Bronchial epithelial cell (primary cell): ENCODE measurements at regions not wholly inside any gene's neighbourhood (a gene's known extent, or its start where the extent isn't known, plus 50 kb on each side); places are given as distances from the start of the nearest gene placed in this dataset.

Source experiments
- DNase-seq: peaks from one replicate; pipeline ENCODE4 v3.0.0-alpha.2; 2010; ENCODE audit warnings: low read depth
- FAIRE-seq: peaks from 2 replicates; lab custom pipeline; 2011; peaks lifted over from hg19 to GRCh38; lab: Jason Lieb, UNC
- H3K27me3 ChIP-seq: 2 replicates; pipeline ENCODE4 v1.5.1; 2011; ENCODE audit warnings: low read length; ENCODE audit not compliant: control insufficient read depth, insufficient read depth
- H3K36me3 ChIP-seq: 2 replicates; pipeline ENCODE4 v1.5.1; 2011; ENCODE audit warnings: low read length; ENCODE audit not compliant: control insufficient read depth, insufficient read depth
- H3K4me3 ChIP-seq: 2 replicates; pipeline ENCODE4 v1.5.1; 2011; ENCODE audit warnings: mild to moderate bottlenecking, low read depth, low read length, control low read depth
- CTCF ChIP-seq: IDR thresholded peaks from 2 replicates; pipeline ENCODE4 v1.5.1; 2011; ENCODE audit warnings: mild to moderate bottlenecking, moderate library complexity, low read length, control low read depth, inconsistent platforms; ENCODE audit not compliant: insufficient read depth, severe bottlenecking

DNA sequence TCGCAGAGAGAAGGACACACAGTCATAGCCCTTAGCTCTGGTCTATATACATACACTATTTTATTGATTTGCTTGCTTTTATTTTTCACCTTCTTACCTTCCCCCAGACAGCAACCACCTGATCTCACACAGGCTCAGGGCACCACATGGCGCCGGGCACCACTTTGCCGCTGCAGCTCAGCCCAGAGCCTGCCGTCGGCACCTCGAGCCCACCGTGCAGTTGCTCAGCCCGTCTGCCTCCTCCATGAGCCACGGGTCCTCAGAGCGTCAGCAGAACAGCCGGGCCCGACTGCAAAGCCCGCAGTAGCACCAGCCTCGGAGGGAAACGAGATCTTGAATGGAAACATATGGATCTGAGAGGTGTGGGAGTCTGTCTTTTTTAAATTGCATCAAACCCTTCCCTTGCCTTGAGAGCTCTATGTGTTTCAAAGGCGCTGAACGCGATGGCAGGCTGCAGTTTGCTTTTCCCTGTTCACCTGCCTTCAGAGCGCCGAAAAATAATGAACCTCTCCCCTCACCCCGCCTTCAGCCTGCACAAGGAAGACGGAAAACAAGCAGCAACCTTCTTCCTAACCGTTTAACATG, 505.4 kb downstream of the MN1 start:
- FAIRE-seq = no peak

DNA sequence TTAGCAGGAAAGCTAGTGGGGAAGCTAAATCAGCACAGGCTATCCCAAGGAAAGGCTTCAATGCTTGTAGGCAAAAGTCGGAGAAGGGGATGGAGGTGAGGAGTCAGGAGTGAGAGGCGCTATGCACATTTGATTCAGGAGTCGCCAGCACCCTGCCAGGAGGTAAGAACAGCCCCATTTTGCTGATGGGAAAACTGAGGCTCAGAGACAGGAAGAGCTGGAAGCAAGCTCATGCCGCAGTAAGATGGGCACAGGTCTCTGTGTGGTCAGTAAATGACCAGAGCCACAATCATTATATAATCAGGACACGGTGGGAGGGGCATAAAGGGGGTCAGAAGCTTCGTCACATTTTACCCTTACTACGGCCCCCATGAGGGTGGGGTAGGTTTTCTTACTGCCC, 504.4 kb downstream of the MN1 start:
- FAIRE-seq = peak; percentile 64
- H3K27me3 ChIP-seq = peaks cover 13% of the 10 kb centered on the region
- H3K36me3 ChIP-seq = no peaks in the 10 kb centered on the region
- no peak overlapping the region for H3K4me3 ChIP-seq
- TF ChIP-seq CTCF = no peak
- no peak for DNase-seq

More for the DNA sequence above, 505.4 kb downstream of the MN1 start:
- Histone ChIP-seq H3K4me3 (no peak overlapping the region), H3K27me3 (peaks cover 13% of the 10 kb centered on the region), H3K36me3 (no peaks in the 10 kb centered on the region)
- no peak for DNase-seq
- TF ChIP-seq CTCF = no peak

DNA sequence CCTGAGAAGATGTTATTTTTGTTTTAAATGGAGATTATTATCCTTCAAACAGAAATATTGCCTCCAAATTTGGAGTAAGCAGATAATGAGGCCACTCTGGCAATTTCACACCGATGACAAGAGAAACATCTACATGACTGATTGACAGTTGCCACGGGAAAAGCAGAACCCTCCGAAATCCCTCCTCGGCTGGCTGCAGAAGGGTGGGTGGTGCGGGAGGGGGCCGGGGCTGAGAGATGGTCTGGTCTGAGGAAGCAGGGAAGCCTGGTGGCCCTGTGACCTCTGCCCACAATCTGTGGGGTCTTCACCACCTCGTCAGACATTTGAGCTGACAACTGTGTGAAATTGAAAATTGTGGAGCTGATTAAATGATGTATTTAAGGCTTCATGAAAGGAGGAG, 503.2 kb downstream of the MN1 start:
- DNase-seq = no peak
- no peak overlapping the region for H3K4me3 ChIP-seq
- H3K27me3 ChIP-seq = peaks cover 13% of the 10 kb centered on the region
- TF ChIP-seq CTCF = no peak
- no peak for FAIRE-seq
- no peaks in the 10 kb centered on the region for H3K36me3 ChIP-seq

- DNase-seq (no peak), FAIRE-seq (no peak)
- H3K27me3 ChIP-seq = peaks cover 13% of the 10 kb centered on the region
- H3K36me3 ChIP-seq = no peaks in the 10 kb centered on the region
- H3K4me3 ChIP-seq = no peak overlapping the region
- no peak for TF ChIP-seq CTCF
These were observed 502.8 kb downstream of the MN1 start for GRCh38 chr22:27298742-27299141.

GRCh38 chr22:27299181-27300085, 502.1 kb downstream of the MN1 start:
- Histone ChIP-seq H3K36me3 (no peaks in the 10 kb centered on the region), H3K4me3 (no peak overlapping the region), H3K27me3 (peaks cover 13% of the 10 kb centered on the region)
- TF ChIP-seq CTCF = no peak
- no peak for FAIRE-seq
- DNase-seq = no peak
